HT1080 (cell line): ENCODE measurements at regions not wholly inside any gene's neighbourhood (a gene's known extent, or its start where the extent isn't known, plus 50 kb on each side); places are given as distances from the start of the nearest gene placed in this dataset.

Experiments used
- DNase-seq: peaks from one replicate; pipeline ENCODE4 v3.0.0-alpha.2; 2015; ENCODE audit warnings: low read depth

DNA sequence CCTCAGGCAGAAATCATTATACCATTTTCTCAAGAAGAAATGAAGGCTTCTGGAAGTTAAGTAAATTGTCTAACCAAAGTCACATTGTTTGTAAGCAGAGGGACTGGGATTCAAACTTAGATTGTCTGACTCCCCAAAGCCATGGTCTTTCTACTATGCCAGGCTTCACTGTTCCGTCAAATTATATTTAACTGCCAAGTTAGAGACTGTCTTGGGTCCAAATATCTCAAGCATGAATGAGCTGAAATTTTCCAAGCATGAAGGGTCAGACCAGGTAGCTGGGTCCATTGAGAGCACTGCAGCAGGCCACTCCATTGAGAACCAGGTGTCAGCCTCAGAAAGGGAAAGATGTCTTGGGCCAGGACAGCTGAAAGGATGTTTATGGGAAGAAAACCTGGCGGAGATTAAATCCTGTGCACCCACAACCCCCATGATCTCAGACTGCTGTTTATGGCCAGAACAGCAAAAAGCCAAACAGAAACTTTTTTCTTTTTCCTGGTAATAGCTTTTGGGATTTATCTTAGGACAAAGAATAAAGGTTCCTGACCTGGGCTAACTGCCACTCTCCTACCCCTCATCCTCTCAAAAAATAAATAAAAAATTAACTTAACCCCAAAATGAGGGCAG, 612.3 kb downstream of the INSC start:
- DNase-seq = no peak

DNA sequence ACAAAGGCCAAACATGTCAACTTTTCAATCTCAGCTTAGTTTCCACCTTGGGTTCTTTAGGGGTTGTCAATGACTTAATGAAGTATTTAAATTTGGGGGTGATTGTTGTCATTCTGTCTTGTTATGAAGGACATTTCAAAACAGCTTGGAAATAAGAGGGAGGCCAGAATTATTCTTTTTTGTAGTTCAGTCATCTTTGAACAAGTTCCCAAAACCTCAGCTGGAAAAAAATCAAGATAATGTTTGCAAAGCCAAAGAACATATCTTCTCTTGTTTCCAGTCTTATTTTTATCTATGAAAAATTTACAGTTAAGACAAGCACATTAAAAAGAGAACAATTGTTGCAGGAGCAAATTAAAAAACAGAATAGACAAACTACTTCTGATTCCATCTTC, 612.8 kb downstream of the INSC start:
- no peak for DNase-seq

DNA sequence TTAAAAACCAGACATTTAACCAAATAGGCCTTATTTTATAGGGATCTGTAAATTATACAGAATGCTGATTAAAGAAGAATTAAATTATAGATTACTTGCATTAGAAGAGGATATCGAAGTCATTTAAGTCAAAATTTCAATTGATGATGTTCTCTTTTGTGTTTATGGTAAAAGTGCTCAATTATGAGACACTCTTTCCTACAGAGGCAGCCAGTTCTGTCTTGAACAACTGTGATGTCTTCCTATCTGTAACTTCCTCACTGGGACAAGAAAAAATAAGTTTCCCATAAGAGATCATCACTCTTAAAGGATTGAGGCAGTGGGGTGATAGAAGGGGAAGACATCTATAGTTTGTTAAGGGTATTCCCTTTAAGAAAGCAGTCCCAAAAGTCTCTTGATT, 613.5 kb downstream of the INSC start:
- no peak for DNase-seq

DNA sequence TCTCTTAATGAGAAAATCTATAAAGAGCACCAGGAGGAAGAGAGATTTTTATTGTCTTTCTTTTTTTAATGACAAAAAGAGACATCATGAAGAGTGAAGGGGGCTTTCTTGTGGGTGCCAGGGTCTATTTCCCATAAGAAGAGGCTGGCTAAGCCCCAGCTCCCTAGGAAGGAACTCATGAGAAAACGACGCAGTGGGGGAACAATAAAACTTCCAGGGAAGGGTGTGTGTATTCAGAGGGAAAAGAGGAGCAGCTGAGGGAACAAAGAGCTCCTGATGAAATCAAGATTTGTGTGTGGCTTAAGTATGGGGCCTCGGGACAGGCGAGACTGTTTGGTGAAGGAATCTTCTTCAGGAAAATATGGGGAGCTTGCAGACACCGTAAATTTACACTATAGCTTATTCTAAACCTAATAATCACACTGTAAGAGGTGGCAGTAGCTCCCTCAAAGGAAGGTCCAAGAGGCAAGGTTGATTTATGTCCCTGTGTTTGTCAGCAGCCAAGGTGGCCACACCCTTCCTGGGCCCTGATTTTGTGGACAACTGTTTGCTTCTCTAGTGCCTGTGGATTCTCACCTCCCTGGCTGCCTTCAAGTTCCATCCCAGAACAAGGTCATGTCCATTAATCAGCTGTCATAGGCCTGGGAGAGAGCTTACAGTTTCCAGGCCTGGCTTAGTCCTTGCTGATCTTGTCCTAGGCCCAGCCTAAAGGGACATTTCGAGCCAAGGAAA, 615.7 kb downstream of the INSC start:
- no peak for DNase-seq

DNA sequence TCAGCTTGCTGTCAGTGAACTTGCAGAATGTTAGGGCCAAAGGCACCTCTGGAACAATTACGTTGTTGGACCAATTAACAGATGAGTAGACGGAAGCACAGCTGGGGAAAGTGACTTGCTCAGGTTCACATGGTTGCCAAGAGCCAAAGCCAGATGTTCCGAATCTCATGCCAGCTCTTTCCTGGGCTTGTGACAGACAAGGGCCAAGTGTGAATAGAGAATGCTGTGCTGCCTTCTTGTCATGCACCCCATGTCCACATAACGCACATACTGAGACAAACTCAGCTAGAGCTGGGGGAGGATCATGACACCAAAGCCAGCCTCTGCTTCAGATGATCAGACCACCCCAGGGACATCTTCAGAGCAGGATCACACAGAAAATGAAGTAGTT, 616.3 kb downstream of the INSC start:
- no peak for DNase-seq

DNA sequence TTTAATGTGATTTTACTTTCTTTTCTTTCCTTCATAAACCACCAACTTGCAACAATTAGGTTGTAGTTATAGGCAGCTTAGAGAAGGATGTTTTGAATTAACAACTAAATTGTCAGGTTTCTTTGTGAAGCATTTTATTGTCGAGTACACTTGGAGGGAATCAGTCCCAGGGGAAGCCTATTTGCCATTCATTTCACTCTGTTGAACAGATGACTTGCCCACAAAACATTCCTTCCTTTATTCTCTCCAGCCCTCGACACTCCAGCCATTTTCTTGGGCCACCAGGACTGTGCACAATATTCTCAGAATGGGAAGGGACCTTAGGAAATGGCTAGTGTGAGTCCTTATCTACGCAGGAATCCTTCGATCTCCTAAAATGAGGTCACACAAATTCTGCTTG, 620.6 kb downstream of the SOX6 start:
- no peak for DNase-seq

DNA sequence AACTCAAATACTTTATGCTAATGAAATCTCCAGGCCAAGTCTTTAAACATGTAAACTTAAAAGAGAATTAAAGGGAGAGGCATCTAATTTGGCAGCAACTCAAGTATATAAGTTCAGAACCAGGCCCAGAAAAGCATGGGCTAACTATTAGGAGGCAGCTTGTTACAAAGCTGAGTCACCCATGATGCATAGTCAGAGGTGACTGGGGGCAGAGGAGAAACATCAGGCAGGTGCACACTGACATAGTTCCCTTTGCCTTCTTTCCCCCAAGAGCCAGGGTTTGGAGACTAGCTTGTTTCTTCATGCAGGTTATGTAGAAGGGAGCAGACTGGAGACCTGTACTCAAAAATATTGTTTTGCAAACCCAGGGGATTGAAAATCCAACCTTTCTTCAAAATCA, 619.0 kb downstream of the SOX6 start:
- peak; percentile 50 for DNase-seq

DNA sequence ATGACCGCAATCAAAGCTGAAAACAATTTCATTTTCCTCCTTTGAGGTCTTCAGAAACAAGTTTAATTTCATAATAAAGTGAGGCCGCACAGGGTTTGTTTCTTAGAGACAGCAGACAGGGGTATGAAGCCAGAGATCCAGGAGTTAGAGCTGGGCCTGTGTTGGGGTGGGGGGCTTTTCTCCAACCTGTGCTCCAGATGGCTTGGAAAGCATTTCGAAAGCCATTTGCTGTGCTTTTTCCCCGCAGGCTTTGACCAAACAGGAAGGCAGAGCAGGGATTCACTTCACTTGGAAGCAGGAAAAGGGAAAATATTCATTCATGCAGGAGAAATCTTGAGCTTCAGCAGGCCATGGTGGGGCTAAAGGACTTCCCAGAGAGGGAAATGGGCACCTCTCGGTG, 617.4 kb downstream of the SOX6 start:
- no peak for DNase-seq

DNA sequence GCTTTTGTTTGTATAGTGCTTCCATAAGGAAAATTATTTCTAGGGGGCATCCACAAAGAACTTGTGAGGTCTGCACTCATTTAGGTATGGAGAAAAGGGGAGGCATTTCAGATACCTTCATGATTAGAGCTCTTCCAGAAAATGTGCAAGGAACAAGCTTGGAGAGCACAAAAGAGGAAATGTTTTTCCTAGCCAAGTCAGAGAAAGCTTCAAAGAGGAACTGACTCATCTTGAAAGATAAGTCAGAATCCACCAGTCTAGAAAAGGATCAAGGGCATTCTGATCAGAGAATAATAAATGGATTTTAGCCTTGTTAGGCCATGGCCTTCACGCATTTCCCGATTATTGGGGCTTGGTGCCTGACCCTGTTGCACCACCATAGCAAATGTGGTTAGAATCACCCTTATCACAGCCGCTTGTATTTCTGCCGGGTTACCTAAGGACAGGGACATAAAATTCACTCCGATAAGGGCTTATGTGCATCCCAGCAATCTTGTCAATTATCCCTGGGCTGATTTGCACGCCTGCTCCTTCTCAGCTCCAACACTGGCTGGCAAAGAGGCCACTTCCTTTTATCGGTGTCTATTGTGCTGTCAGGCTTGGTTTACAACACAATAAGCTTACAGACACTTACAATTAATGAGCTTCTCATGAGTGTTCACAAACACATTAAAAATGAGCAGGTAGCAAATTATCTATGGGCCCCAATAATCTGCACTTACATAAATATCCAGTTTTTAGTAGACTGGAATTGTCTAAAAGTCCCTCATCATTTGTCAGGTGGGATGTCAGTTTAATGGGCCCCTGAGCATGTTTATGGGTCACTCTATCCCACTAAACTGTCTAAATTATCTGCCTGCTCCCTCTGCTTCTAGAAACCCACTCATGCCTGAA, 613.5 kb downstream of the SOX6 start:
- DNase-seq = peak; percentile 63

DNA sequence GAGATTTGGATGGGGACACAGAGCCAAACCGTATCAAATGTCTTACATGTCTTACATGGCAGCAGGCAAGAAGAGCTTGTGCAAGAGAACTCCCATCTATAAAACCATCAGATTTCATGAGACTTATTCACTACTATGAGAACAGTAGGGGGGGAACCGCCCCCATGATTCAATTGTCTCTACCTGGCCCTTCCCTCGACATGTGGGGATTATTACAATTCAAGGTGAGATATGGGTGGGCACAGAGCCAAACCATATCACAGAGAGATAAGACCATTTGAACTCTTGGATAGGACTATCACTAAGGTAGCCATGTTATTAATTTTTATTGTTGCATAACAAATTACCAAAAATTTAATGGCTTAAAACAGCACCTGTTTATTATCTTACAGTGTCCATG, 611.7 kb downstream of the SOX6 start:
- DNase-seq = no peak

DNA sequence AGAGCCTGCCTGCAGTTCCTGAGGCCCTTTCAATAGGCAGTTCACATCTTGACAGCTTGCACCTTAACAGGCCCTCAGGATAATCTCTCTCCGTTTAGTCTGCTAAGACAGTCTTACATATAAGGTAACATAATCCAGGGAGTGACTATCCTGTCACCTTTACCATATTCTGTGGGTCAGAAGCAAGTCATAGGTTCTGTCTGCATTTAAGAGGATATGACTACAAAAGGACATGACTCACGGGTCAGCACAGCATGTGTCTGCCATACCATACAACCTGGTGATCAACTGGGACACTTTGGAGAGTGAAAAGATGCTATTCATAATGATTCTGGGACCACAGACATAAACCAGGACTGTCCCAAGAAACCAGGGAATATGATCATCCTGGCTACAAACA, 611.1 kb downstream of the SOX6 start:
- DNase-seq = peak; percentile 82

DNA sequence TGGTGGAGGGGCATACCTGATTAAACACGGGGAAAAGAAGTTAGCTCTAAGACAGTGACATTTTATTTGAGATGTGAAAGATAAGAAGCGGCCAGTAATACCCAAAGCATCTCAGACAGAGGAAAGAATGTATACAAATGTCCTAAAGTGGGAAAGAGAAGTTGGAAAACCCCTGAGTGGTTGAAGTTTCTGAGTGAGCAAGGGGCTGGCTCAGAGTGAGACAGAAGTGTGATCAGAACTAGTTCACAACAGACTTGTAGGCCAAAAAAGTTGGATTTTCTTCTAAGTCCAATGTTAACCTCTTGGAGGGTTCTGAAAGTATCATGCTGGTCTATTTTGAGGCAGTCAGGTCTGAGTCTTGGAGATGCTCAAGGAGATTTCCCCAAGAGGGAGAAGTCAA, 608.7 kb downstream of the SOX6 start:
- DNase-seq = no peak

DNA sequence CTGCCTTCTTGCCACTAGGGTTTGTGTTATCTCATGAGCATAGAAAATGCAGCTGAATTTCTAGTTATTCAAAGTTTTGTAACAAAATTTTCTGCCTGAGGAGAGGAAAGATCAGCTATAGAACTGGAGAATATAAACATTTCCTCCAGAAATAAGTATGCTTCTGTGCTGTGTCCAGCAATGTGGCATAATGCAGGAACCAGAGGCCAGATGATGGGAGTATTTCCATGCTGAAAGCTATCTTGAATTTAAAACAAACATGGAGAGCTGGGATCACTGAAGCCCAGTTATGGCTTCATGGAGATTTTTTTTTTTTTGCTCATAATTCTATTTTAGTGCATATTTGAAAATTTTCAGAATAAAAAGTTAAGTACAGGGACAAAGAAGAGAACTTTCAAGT, 608.2 kb downstream of the SOX6 start:
- no peak for DNase-seq

DNA sequence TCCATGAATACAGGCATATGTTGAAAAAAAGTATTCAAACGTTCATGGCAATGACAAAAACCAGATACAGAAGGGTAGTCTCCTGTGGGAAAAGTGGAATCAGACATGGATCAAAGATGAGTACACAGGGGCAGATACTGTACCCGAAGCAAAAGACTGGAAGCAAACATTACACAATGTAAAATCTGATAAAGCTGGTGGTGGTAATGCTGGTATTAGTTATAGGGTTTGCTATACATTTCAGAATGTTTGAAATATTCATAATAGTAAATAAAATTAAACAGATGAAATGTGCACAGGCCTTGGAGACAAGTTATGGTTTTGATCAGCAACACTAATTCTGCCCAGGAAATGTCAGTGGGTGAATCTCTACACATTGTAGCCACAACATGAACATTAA, 607.6 kb downstream of the SOX6 start:
- no peak for DNase-seq

DNA sequence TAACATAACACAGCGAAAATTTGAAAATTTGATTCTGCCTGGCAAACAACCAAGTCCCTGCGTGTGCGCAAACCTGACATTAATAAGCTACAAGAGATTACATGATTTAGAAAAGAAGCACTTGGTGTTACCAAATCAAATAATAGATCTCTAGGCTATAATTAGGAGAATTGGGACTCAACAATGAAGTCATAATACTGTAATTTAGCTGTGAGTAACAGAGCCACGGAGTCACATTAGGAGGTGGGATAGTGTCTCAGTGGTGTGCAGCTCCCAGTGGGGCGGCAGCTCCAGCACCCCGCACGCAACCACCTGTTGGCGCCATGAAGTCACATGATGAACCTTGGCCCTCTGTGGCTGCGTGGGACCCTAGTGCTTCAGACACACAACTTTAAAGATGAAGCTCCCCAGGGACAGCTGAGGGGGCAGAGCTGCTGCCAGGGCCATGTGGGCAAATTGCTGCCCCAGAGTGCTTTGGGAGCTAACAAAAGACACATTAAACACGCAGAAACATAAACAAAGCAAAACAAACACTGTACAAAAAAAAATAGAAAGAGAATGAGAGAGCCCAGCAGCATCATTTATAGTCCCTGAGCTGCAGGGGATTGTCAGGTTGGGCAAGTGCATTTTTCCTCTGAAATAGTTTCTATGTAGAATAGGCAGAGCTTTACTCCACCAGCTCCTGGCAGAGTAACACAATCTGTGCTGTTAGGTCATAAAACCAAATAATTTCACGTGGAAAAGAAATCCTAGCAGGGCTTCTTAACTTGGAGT, 605.6 kb downstream of the SOX6 start:
- no peak for DNase-seq

DNA sequence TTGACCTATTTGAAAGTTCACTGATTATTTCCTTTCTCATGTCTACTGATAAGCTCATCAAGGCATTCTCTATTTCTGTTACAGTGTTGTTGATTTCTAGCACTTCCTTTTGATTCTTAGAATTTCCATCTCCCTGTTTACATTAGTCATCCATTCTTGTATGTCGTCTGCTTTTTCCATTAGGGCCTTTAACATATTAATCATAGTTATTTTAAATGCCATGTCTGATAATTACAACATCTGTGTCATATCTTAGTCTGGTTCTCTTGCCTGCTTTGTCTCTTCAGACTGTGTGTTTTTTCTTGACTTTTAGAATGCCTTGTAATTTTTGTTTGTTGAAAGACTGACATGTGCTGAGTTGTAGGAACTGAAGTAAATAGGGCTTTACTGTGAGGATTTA, 602.1 kb downstream of the SOX6 start:
- no peak for DNase-seq

DNA sequence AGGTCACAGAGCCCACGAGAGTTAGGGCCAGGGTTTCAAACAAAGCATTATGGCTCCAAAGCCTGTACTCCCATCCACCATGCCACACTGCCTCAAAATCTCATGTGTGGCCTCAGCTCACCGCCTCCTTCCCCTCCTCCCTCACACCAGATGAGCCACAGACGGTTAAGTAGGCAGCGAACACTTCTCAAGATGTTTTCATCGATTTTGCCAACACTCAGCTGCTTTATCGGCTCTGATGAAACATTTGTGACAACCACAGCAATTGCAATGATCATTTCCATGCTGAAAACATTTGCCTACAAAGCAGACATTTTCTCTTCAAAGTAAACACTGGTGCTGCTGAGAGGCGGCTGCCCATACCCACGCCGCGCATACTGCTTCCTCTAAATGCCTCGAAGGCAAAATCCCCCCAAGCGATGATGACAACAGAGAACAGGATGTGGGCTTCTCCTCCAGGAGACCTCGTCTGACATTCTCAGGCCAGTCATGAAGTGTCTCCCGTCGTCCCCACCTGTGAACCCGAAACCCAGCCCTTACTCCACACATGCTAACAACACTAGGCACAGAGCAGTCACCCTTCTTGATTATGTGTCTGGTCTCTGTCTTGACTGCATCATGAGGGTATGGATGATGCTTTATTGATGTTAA, 599.2 kb downstream of the SOX6 start:
- DNase-seq = peak; percentile 5

DNA sequence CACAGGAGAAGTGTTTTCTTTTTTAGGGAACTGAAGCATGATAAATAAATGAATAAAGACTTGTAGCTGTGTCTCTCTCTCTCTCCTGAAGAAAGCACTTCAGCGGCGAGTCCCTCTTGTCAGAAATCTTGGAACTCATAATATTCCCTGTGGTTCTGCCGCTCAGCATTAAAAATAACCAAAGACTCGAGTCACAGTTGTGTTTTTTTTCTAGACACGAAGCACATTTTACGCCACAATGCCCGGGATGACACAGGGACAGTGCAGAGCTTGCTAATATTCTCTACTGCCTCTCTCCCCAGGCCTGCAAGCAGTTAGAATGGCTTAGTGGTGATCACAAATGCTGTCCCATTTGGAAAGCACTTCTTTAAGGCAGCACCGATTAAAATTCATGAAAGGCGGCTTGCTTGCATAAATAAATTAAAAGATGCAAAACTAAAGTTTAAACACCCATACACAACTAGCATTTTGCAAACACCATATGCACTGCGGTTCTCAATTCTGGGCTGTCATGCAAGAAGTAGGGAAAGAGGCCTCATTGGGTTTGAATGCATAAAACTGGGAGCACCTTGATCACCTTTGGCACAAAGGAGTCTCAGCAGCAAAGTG, 597.4 kb downstream of the SOX6 start:
- DNase-seq = no peak

DNA sequence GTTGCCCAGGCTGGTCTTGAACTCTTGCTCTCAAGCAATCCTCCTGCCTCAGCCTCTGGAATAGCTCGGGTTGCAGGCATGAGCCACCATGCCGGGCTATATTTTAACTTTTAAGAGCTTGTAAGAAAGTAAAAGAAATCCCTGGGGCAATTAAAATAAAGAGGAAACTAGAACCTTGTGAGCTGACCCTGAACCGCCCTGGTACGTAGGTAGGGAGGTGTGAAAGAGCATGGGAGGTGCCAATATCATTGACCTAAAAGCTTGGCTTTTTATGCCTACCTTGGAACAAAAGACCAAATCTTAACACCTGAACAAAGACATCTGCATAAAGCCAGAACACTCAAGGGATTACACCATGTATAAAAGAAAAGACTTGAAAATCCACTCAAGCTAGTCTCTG, 595.1 kb downstream of the SOX6 start:
- no peak for DNase-seq

DNA sequence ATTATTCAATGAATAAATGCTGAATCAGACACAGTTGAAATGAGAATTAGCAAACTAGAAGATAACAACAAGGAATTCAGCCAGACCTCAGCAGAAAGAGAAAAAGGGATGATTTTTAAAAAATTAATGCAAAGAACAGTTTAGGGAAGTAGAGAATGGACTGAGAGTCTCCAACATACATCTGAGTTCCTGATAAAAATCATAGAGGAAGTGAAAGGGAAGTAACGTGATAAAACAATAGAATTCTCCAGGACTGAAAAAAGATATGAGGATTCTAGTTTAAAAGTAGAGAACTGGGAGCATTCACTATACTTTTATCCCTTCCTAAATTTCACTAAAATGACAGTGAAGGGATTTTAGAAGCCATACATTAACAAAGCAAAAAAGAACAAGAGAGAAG, 592.0 kb downstream of the SOX6 start:
- DNase-seq = no peak

DNA sequence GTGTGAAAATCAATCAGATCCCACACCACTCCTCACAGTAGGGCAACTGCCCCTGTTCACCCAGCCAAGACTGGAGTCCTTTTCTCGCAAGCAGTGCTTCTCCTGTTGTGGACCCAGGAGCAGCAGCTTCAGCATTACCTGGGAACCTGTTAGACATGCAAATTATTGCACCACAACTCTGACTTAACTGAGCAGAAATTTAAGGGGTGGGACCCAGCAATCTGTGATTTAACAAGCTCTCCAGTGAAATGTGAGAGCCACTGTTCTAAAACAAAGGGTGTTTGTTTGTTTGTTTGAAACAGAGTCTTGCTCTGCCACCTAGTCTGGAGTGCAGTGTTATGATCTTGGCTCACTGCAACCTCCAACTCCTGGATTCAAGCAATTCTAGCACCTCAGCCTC, 591.4 kb downstream of the SOX6 start:
- DNase-seq = no peak
